HCT116 (cell line): ENCODE measurements at regions not wholly inside any gene's neighbourhood (a gene's known extent, or its start where the extent isn't known, plus 50 kb on each side); places are given as distances from the start of the nearest gene placed in this dataset.

ENCODE experiments used
- EZH2phosphoT487 ChIP-seq: fragments of 200-600 bp; IDR thresholded peaks from 2 replicates; pipeline ENCODE4 v1.6.1; 2018; ENCODE audit warnings: antibody characterized with exemption, borderline replicate concordance
- FOSL1 ChIP-seq: IDR thresholded peaks from 2 replicates; pipeline ENCODE4 v1.6.1; 2012; ENCODE audit warnings: low read depth
- POLR2AphosphoS5 ChIP-seq: IDR thresholded peaks from 2 replicates; pipeline ENCODE4 v1.6.1; 2011; ENCODE audit warnings: mild to moderate bottlenecking, low read depth, low read length, moderate library complexity
- TF ChIP-seq, protein P1 (sequence below), 3 experiments: fragments of 200-600 bp in 1 of 3; sonication (generic) in 1 of 3; IDR thresholded peaks in 2 of 3; conservative IDR thresholded peaks in 1 of 3; 2 replicates each; pipeline ENCODE4 v1.5.1; 2012 to 2017; ENCODE audit warnings: low read depth in 2 of 3, low read length in 2 of 3, antibody characterized with exemption in 1 of 3, borderline replicate concordance in 1 of 3, control low read depth in 1 of 3, mild to moderate bottlenecking in 1 of 3, mixed read lengths in 1 of 3, mixed run types in 1 of 3, moderate library complexity in 1 of 3; ENCODE audit not compliant: insufficient read depth in 1 of 3

GRCh38 chr17:12318571-12319266 lies 298.0 kb downstream of the MAP2K4 start:
- TF ChIP-seq POLR2AphosphoS5, result no peak
- TF ChIP-seq, protein P1, sequence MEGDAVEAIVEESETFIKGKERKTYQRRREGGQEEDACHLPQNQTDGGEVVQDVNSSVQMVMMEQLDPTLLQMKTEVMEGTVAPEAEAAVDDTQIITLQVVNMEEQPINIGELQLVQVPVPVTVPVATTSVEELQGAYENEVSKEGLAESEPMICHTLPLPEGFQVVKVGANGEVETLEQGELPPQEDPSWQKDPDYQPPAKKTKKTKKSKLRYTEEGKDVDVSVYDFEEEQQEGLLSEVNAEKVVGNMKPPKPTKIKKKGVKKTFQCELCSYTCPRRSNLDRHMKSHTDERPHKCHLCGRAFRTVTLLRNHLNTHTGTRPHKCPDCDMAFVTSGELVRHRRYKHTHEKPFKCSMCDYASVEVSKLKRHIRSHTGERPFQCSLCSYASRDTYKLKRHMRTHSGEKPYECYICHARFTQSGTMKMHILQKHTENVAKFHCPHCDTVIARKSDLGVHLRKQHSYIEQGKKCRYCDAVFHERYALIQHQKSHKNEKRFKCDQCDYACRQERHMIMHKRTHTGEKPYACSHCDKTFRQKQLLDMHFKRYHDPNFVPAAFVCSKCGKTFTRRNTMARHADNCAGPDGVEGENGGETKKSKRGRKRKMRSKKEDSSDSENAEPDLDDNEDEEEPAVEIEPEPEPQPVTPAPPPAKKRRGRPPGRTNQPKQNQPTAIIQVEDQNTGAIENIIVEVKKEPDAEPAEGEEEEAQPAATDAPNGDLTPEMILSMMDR (IDR thresholded peaks at IDR 0.05 in 2 of 3, conservative IDR thresholded peaks at IDR 0.05 in 1 of 3; ENCODE audit: borderline replicate concordance in 1 of 3, insufficient read depth in 1 of 3, low read depth in 2 of 3, low read length in 2 of 3), result no peak
- TF ChIP-seq EZH2phosphoT487, result no peak
- no peak for TF ChIP-seq FOSL1
